Activated CD8-positive, alpha-beta T cell treated with anti-CD3 and anti-CD28 coated beads for 36 hours (primary cell): ENCODE measurements at regions not wholly inside any gene's neighbourhood (a gene's known extent, or its start where the extent isn't known, plus 50 kb on each side); places are given as distances from the start of the nearest gene placed in this dataset.

ENCODE experiments used
- ATAC-seq: fragments of 200-7000 bp; cut with Tn5 transposase; one replicate; pipeline ENCODE4 v1.10.0; 2021; ENCODE audit warnings: mild to moderate bottlenecking, moderate library complexity
- CTCF ChIA-PET: fragments of 350-600 bp; sonication (Branson Sonifier 250); formaldehyde crosslinking; loops from one replicate; lab custom pipeline; 2021; ENCODE audit warnings: antibody characterized with exemption; lab: Charles Lee
- POLR2A ChIA-PET: fragments of 350-600 bp; sonication (Branson Sonifier 250); formaldehyde crosslinking; loops from one replicate; lab custom pipeline; 2021; ENCODE audit warnings: antibody characterized with exemption; lab: Charles Lee
- DNase-seq: peaks from one replicate; pipeline ENCODE4 v3.0.0-alpha.2; 2020
- H3K27ac Mint-ChIP-seq: one replicate; pipeline ENCODE4 v1.8.0; 2021; ENCODE audit warnings: mild to moderate bottlenecking, mixed read lengths
- H3K27me3 Mint-ChIP-seq: one replicate; pipeline ENCODE4 v1.8.0; 2021; ENCODE audit warnings: mixed read lengths
- H3K36me3 Mint-ChIP-seq: one replicate; pipeline ENCODE4 v1.8.0; 2021; ENCODE audit warnings: low read depth, mixed read lengths
- H3K4me1 Mint-ChIP-seq: one replicate; pipeline ENCODE4 v1.8.0; 2021; ENCODE audit warnings: low read depth, mixed read lengths
- H3K4me3 Mint-ChIP-seq: one replicate; pipeline ENCODE4 v1.8.0; 2021; ENCODE audit warnings: mild to moderate bottlenecking, moderate library complexity, mixed read lengths
- H3K9me3 Mint-ChIP-seq: one replicate; pipeline ENCODE4 v1.8.0; 2021; ENCODE audit warnings: mixed read lengths
- intact Hi-C: fragments of 100-400 bp; cut with micrococcal nuclease; formaldehyde crosslinking; loops from one replicate; pipeline ENCODE4 v1.10.0; 2022
- TF ChIP-seq, protein P1 (sequence below): fragments of 200-600 bp; IDR thresholded peaks from one replicate; pipeline ENCODE4 v1.8.0; 2022; ENCODE audit warnings: antibody characterized with exemption, mild to moderate bottlenecking

DNA sequence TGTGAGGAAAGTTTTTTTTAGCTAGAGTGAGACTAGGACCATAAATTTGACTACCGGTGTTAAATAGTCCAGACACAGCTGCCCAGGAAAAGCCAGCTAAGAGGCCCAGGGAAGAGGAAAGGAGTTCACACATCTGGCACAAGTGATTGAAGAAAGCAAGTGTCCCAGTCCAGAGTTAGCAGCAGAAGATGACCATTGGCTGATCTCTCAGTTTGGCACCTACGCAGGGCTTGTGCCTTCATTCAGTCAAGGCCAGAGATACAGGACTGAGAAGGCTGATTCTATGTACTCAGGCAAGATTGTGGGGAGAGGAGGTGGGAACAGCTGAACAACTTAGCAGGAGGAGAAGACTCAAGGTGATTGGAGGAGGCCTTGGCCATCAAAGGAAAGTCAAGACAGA, 575.0 kb upstream of the KLF12 start:
- no peak overlapping the region for H3K4me3 Mint-ChIP-seq
- H3K36me3 Mint-ChIP-seq: no peaks in the 10 kb centered on the region
- H3K27me3 Mint-ChIP-seq: no peaks in the 10 kb centered on the region
- no peaks in the 10 kb centered on the region for H3K4me1 Mint-ChIP-seq
- H3K27ac Mint-ChIP-seq: no peak overlapping the region
- TF ChIP-seq, protein P1, sequence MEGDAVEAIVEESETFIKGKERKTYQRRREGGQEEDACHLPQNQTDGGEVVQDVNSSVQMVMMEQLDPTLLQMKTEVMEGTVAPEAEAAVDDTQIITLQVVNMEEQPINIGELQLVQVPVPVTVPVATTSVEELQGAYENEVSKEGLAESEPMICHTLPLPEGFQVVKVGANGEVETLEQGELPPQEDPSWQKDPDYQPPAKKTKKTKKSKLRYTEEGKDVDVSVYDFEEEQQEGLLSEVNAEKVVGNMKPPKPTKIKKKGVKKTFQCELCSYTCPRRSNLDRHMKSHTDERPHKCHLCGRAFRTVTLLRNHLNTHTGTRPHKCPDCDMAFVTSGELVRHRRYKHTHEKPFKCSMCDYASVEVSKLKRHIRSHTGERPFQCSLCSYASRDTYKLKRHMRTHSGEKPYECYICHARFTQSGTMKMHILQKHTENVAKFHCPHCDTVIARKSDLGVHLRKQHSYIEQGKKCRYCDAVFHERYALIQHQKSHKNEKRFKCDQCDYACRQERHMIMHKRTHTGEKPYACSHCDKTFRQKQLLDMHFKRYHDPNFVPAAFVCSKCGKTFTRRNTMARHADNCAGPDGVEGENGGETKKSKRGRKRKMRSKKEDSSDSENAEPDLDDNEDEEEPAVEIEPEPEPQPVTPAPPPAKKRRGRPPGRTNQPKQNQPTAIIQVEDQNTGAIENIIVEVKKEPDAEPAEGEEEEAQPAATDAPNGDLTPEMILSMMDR: no peak
- POLR2A ChIA-PET: no interaction called here
- ATAC-seq (no peak), DNase-seq (no peak)
- CTCF ChIA-PET: no interaction called here
- intact Hi-C loops: no loop called here
- H3K9me3 Mint-ChIP-seq: no peaks in the 10 kb centered on the region

DNA sequence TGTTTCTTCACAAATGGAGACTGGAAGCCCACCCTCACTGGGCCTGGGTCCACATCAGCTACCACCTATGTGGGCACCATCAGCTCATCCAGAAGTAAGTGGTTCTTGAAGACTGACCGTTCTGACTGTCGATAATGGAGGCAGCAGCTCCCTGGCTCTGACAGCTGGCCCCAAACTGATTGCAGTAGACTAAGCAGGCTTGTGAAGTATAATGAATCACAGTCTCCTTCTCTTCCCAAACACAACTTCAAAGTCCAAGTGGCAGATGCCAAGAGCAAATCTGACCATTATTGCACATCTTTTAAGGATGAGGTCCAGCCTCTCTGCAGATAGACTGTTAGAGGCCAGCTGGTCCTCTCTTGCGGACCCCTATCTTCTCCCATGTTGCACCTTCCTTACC, 574.4 kb upstream of the KLF12 start:
- Mint-ChIP-seq H3K27ac (no peak overlapping the region), H3K4me3 (no peak overlapping the region), H3K4me1 (no peaks in the 10 kb centered on the region), H3K27me3 (no peaks in the 10 kb centered on the region), H3K36me3 (no peaks in the 10 kb centered on the region), H3K9me3 (no peaks in the 10 kb centered on the region)
- intact Hi-C loops: no loop called here
- ATAC-seq (no peak), DNase-seq (no peak)
- CTCF ChIA-PET: interaction anchor here (0.7 kb wide), 1 partner anchor 17 kb away, joined by 3 read pairs; no protein-coding TSS in a partner anchor
- TF ChIP-seq, protein P1: no peak
- POLR2A ChIA-PET: no interaction called here

DNA sequence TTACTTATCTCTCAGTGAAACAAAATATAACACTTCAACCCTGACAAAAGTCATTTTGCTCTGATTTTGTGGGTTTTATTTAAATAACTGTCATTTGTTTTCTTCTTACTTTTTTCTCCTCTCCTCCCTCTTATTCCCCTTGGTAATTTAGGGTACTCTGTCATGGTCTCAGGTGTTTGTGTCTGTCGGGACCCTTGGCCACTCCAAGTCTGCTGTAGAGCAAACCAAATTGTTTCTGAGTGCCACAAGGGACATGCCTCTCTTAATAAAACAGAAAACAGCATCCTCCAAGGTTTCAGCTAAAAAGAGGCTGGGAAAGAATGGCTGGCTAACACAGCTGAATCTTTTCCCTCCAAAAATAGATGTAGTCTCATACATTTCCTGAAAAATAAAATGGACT, 573.1 kb upstream of the KLF12 start:
- no peaks in the 10 kb centered on the region for H3K36me3 Mint-ChIP-seq
- POLR2A ChIA-PET: interaction anchor here (0.5 to 0.6 kb wide), 2 partner anchors 232 to 863 kb away, joined by 4 read pairs; no protein-coding TSS in a partner anchor
- no peaks in the 10 kb centered on the region for H3K9me3 Mint-ChIP-seq
- TF ChIP-seq, protein P1: no peak
- H3K4me3 Mint-ChIP-seq: no peak overlapping the region
- ATAC-seq: no peak
- CTCF ChIA-PET: no interaction called here
- intact Hi-C loops: no loop called here
- DNase-seq: no peak
- H3K27ac Mint-ChIP-seq: no peak overlapping the region
- no peaks in the 10 kb centered on the region for H3K4me1 Mint-ChIP-seq
- H3K27me3 Mint-ChIP-seq: no peaks in the 10 kb centered on the region

DNA sequence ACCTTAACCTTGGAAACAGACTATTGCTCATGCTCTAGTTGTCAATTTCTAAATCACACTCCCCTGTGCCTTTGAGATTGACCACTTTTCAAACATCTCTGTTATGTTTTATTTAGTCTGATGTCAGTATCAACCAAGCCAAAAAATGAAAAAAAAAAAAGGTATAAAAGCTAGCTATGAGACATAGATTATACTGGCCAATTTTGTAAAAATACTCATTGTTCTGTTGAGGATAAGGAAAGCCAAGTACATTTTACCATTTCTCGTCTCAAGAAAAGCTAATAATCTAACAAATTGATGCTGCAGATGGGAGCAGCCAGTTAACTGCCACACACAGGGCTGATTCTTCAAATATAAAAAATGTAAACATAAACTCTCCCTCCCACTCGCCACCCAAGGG, 572.6 kb upstream of the KLF12 start:
- Mint-ChIP-seq H3K36me3 (no peaks in the 10 kb centered on the region), H3K4me1 (no peaks in the 10 kb centered on the region), H3K27ac (no peak overlapping the region), H3K9me3 (no peaks in the 10 kb centered on the region), H3K4me3 (no peak overlapping the region), H3K27me3 (no peaks in the 10 kb centered on the region)
- DNase-seq: no peak
- CTCF ChIA-PET: no interaction called here
- intact Hi-C loops: no loop called here
- TF ChIP-seq, protein P1: no peak
- ATAC-seq: no peak
- POLR2A ChIA-PET: no interaction called here

DNA sequence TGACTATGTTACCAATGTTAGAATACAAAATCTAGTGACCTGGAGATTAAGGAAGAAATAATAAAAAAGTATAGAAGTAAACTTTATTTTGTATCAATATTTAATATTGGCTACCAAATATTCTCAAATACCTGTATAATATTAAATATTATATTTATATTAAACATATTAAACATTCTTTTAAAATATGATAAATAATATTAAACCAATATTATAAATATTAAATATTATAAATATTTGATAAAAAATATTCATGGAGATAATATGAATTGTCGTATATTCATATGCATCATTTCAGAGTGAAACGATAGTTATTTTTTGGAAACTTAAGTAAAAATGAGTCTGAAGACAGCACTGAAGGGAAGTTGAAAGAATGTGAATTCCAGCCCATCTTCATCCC, 571.2 kb upstream of the KLF12 start:
- no peaks in the 10 kb centered on the region for H3K27me3 Mint-ChIP-seq
- H3K4me1 Mint-ChIP-seq: no peaks in the 10 kb centered on the region
- POLR2A ChIA-PET: no interaction called here
- DNase-seq (no peak), ATAC-seq (no peak)
- intact Hi-C loops: no loop called here
- TF ChIP-seq, protein P1: no peak
- CTCF ChIA-PET: no interaction called here
- H3K27ac Mint-ChIP-seq: no peak overlapping the region
- H3K4me3 Mint-ChIP-seq: no peak overlapping the region
- no peaks in the 10 kb centered on the region for H3K36me3 Mint-ChIP-seq
- H3K9me3 Mint-ChIP-seq: no peaks in the 10 kb centered on the region
